ENCODE measurements at regions not wholly inside any gene's neighbourhood (a gene's known extent, or its start where the extent isn't known, plus 50 kb on each side); places are given as distances from the start of the nearest gene placed in this dataset.
"Not testable (repeated sequence)": the region's sequence is repeated elsewhere in the genome, so short reads cannot be mapped to it uniquely, and the experiment has no call there.

DNA sequence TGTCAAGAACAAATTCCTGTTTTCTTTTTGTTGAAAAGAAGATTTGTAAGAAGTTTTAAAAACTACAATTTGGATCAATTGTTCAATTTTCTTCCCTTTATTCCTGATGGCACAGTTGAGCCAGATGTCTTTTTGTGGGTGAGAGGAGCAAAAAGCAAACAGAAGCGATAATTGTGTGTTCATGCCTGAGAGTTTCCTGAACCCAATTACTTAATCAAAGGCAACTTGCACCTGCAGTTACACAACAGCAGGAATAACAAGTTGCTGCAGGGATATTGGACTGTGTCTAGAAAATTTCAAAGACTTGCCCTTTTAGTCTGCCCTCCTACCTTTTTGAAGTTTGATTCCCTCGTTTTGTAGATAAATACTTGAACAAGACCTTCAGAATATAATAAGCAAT, 383.6 kb downstream of the DSEL start:
- H3K27ac ChIP-seq (ENCODE audit: low read depth, low read length), result no peak overlapping the region
- no peaks in the 10 kb centered on the region for H3K36me3 ChIP-seq (ENCODE audit: control insufficient read depth, low read length)
- TF ChIP-seq EZH2phosphoT487 (IDR thresholded peaks at IDR 0.05; ENCODE audit: borderline replicate concordance, low read length), result no peak
- TF ChIP-seq, protein P1, sequence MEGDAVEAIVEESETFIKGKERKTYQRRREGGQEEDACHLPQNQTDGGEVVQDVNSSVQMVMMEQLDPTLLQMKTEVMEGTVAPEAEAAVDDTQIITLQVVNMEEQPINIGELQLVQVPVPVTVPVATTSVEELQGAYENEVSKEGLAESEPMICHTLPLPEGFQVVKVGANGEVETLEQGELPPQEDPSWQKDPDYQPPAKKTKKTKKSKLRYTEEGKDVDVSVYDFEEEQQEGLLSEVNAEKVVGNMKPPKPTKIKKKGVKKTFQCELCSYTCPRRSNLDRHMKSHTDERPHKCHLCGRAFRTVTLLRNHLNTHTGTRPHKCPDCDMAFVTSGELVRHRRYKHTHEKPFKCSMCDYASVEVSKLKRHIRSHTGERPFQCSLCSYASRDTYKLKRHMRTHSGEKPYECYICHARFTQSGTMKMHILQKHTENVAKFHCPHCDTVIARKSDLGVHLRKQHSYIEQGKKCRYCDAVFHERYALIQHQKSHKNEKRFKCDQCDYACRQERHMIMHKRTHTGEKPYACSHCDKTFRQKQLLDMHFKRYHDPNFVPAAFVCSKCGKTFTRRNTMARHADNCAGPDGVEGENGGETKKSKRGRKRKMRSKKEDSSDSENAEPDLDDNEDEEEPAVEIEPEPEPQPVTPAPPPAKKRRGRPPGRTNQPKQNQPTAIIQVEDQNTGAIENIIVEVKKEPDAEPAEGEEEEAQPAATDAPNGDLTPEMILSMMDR (IDR thresholded peaks at IDR 0.05; ENCODE audit: low read depth, low read length, poor library complexity, severe bottlenecking), result no peak
- no peaks in the 10 kb centered on the region for H3K4me1 ChIP-seq (ENCODE audit: control insufficient read depth, low read length)
- H3K27me3 ChIP-seq (ENCODE audit: control insufficient read depth, low read length), result no peaks in the 10 kb centered on the region
- no peak overlapping the region for H3K4me3 ChIP-seq (ENCODE audit: low read length)
- H3K9me2 ChIP-seq (replicated peaks; ENCODE audit: control insufficient read depth, low read length), result no peaks in the 10 kb centered on the region
- no peaks in the 10 kb centered on the region for H3F3A ChIP-seq (ENCODE audit: control insufficient read depth, insufficient read depth)
- no peak overlapping the region for H3K4me2 ChIP-seq (ENCODE audit: low read length)
- no peaks in the 10 kb centered on the region for H4K20me1 ChIP-seq (ENCODE audit: control insufficient read depth, insufficient read depth, low read depth, low read length)
- no peaks in the 10 kb centered on the region for H3K79me2 ChIP-seq (ENCODE audit: control insufficient read depth, low read length)
- H3K9me3 ChIP-seq (ENCODE audit: control insufficient read depth, insufficient read depth, low read length), result no peaks in the 10 kb centered on the region

DNA sequence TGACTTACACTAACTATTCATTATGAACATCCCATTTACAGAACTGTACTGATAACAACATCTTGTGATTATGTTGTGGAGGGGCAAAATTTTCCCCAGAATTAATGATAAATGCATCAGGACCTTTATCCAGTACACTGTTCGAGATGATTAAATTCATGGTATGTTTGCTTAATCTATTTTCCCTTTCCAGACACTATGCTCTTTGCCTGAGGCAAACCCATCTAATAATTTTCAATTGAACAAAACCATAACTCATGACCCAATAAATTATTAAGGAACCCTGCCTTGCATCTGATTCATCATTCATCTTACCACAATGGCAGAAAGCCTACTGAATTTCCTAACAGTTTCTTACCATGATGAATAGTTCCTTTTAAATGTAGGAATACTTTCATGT, 385.0 kb downstream of the DSEL start:
- Histone ChIP-seq H3K4me3 (ENCODE audit: low read length) (no peak overlapping the region), H3K4me2 (ENCODE audit: low read length) (no peak overlapping the region), H3K27ac (ENCODE audit: low read depth, low read length) (no peak overlapping the region), H3K27me3 (ENCODE audit: control insufficient read depth, low read length) (no peaks in the 10 kb centered on the region), H3K9me3 (ENCODE audit: control insufficient read depth, insufficient read depth, low read length) (no peaks in the 10 kb centered on the region), H3K9me2 (replicated peaks; ENCODE audit: control insufficient read depth, low read length) (no peaks in the 10 kb centered on the region), H3K79me2 (ENCODE audit: control insufficient read depth, low read length) (no peaks in the 10 kb centered on the region), H3F3A (ENCODE audit: control insufficient read depth, insufficient read depth) (no peaks in the 10 kb centered on the region), H3K36me3 (ENCODE audit: control insufficient read depth, low read length) (no peaks in the 10 kb centered on the region), H4K20me1 (ENCODE audit: control insufficient read depth, insufficient read depth, low read depth, low read length) (no peaks in the 10 kb centered on the region), H3K4me1 (ENCODE audit: control insufficient read depth, low read length) (no peaks in the 10 kb centered on the region)
- no peak for TF ChIP-seq EZH2phosphoT487 (IDR thresholded peaks at IDR 0.05; ENCODE audit: borderline replicate concordance, low read length)
- TF ChIP-seq, protein P1 (IDR thresholded peaks at IDR 0.05; ENCODE audit: low read depth, low read length, poor library complexity, severe bottlenecking), result no peak

DNA sequence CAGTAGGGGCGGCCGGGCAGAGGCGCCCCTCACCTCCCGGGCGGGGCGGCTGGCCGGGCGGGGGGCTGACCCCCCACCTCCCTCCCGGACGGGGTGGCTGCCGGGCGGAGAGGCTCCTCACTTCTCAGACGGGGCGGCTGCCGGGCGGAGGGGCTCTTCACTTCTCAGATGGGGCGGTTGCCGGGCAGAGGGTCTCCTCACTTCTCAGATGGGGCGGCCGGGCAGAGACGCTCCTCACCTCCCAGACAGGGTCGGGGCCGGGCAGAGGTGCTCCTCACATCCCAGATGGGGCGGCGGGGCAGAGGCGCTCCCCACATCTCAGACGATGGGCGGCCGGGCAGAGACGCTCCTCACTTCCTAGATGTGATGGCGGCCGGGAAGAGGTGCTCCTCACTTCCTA, 389.8 kb downstream of the DSEL start:
- not testable (repeated sequence) for H3K27ac ChIP-seq (ENCODE audit: low read depth, low read length); H3K4me2 ChIP-seq (ENCODE audit: low read length); H3K4me3 ChIP-seq (ENCODE audit: low read length)

DNA sequence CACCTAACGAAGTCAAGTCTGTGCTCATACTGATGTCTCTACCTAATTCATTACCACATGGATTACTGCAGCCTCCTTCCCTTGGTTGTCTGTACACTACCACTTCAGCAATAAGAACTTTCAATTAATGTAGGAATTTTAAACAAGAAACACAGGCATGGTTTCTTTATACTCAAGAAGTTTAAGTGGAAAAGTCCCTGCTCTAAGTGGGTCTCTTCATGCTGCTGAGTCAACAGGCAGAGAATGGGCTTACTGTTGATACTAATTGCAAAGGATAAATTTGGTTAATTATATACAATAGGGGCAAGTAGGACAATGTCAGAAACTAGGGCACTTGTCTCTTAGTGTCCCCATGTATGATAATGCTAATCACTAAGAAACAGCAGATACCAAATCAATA, 392.6 kb downstream of the DSEL start:
- H3K4me2 ChIP-seq (ENCODE audit: low read length), result no peak overlapping the region
- no peak overlapping the region for H3K27ac ChIP-seq (ENCODE audit: low read depth, low read length)
- H3F3A ChIP-seq (ENCODE audit: control insufficient read depth, insufficient read depth), result no peaks in the 10 kb centered on the region
- no peaks in the 10 kb centered on the region for H3K9me2 ChIP-seq (replicated peaks; ENCODE audit: control insufficient read depth, low read length)
- no peaks in the 10 kb centered on the region for H4K20me1 ChIP-seq (ENCODE audit: control insufficient read depth, insufficient read depth, low read depth, low read length)
- TF ChIP-seq, protein P1 (IDR thresholded peaks at IDR 0.05; ENCODE audit: low read depth, low read length, poor library complexity, severe bottlenecking), result no peak
- no peak for TF ChIP-seq EZH2phosphoT487 (IDR thresholded peaks at IDR 0.05; ENCODE audit: borderline replicate concordance, low read length)
- H3K27me3 ChIP-seq (ENCODE audit: control insufficient read depth, low read length), result no peaks in the 10 kb centered on the region
- no peaks in the 10 kb centered on the region for H3K4me1 ChIP-seq (ENCODE audit: control insufficient read depth, low read length)
- H3K36me3 ChIP-seq (ENCODE audit: control insufficient read depth, low read length), result no peaks in the 10 kb centered on the region
- H3K9me3 ChIP-seq (ENCODE audit: control insufficient read depth, insufficient read depth, low read length), result peaks cover 5% of the 10 kb centered on the region; the same call in 1 of the 2 replicates
- H3K4me3 ChIP-seq (ENCODE audit: low read length), result no peak overlapping the region
- H3K79me2 ChIP-seq (ENCODE audit: control insufficient read depth, low read length), result no peaks in the 10 kb centered on the region

More for the DNA sequence above, 389.8 kb downstream of the DSEL start:
- not testable (repeated sequence) for H3K79me2 ChIP-seq (ENCODE audit: control insufficient read depth, low read length); H3K27me3 ChIP-seq (ENCODE audit: control insufficient read depth, low read length); H3K9me3 ChIP-seq (ENCODE audit: control insufficient read depth, insufficient read depth, low read length); H4K20me1 ChIP-seq (ENCODE audit: control insufficient read depth, insufficient read depth, low read depth, low read length); H3K9me2 ChIP-seq (replicated peaks; ENCODE audit: control insufficient read depth, low read length); H3F3A ChIP-seq (ENCODE audit: control insufficient read depth, insufficient read depth); H3K4me1 ChIP-seq (ENCODE audit: control insufficient read depth, low read length); H3K36me3 ChIP-seq (ENCODE audit: control insufficient read depth, low read length)
